Heart left ventricle (tissue), 16 donors: ENCODE measurements at regions not wholly inside any gene's neighbourhood (a gene's known extent, or its start where the extent isn't known, plus 50 kb on each side); places are given as distances from the start of the nearest gene placed in this dataset.

ENCODE experiments used
- ATAC-seq, 4 donors: fragments of 200-7000 bp; cut with Tn5 transposase; one replicate each; pipeline ENCODE4 v1.9.1; 2020 to 2022; ENCODE audit warnings: moderate library complexity in 4 of 4, mild to moderate bottlenecking in 3 of 4, moderate number of reproducible peaks in 1 of 4
- DNase-seq, 5 donors: peaks; one replicate each; pipeline ENCODE4 v3.0.0-alpha.2; 2020
- H3K27ac ChIP-seq, 12 donors: fragments of 200-600 bp; sonication (generic) in 4 of 12; one replicate each; pipeline versions ENCODE4 v1.5.0 to v1.8.0; 2016 to 2022; ENCODE audit warnings: mild to moderate bottlenecking in 2 of 12
- H3K27me3 ChIP-seq, 9 donors: fragments of 200-600 bp; sonication (generic) in 2 of 9; one replicate each; pipeline versions ENCODE4 v1.5.1 to v1.8.0; 2016 to 2022; ENCODE audit warnings: mild to moderate bottlenecking in 3 of 9
- H3K36me3 ChIP-seq, 9 donors: fragments of 200-600 bp; sonication (generic) in 2 of 9; one replicate each; pipeline versions ENCODE4 v1.5.0 to v1.8.0; 2018 to 2022; ENCODE audit warnings: mild to moderate bottlenecking in 2 of 9
- H3K4me1 ChIP-seq, 12 donors: fragments of 200-600 bp; sonication (generic) in 4 of 12; one replicate each; pipeline versions ENCODE4 v1.5.0 to v1.8.0; 2016 to 2022; ENCODE audit warnings: mild to moderate bottlenecking in 3 of 12
- H3K4me3 ChIP-seq, 12 donors: fragments of 200-600 bp; sonication (generic) in 4 of 12; one replicate each; pipeline versions ENCODE4 v1.5.0 to v1.8.0; 2017 to 2022; ENCODE audit warnings: mild to moderate bottlenecking in 9 of 12, moderate library complexity in 4 of 12
- H3K9me3 ChIP-seq, 12 donors: fragments of 200-600 bp; sonication (generic) in 4 of 12; one replicate each; pipeline versions ENCODE4 v1.5.0 to v1.8.0; 2016 to 2022; ENCODE audit warnings: mild to moderate bottlenecking in 1 of 12
- POLR2A ChIP-seq, 2 donors: fragments of 450-650 bp; IDR thresholded peaks; one replicate each; pipeline ENCODE4 v1.6.1; 2017; ENCODE audit warnings: antibody characterized with exemption in 2 of 2, mild to moderate bottlenecking in 2 of 2, moderate library complexity in 2 of 2
- WGBS, 4 donors: extraction: QIAGEN DNeasy Blood & Tissue Kit in 2 of 4; methylation state at CpG; one replicate each; pipeline versions ENCODE4 v1.1.5 to v1.1.7; 2013 to 2018; 5-methylcytosine and 5-hydroxymethylcytosine counted together
- intact Hi-C, 10 donors: fragments of 100-400 bp; cut with DNase I; formaldehyde crosslinking; loops; one replicate each; pipeline versions ENCODE4 v1.11.1 to v1.14.2; 2022
- TF ChIP-seq, protein P1 (sequence below), 12 donors: fragments of 200-600 bp; sonication (generic) in 4 of 12; IDR thresholded peaks; one replicate each; pipeline versions ENCODE4 v1.5.0 to v1.8.0; 2018 to 2022; ENCODE audit warnings: antibody characterized with exemption in 12 of 12, mild to moderate bottlenecking in 5 of 12
- donor health status: ischemic (EF 13 %, LVEDD 7.1; RV severe dilation, severe dysfunction).
- donor health status: healthy with polysubstance abuse.
- donor health status: DM: no; HTN: yes; CAD: no.
- donor health status: DM: no; HTN: no; CAD: no.
- donor health status: ischemic (EF 25% LVEDD 6.9; RV normal size, moderate dysfunction).
- donor health status: ischemic (EF 25% LVEDD 5.7; RV mildly dilated, moderate dysfunction).
- donor health status: healthy.
- donor health status: DM: yes; HTN: yes; CAD: no.
- donor health status: ischemic (EF 35%, LVEDD 5.7; RV mildly dilated, moderate dysfunction).
- donor health status: nonischemic (EF 11% LVEDD 7.7; RV severe dilation, severe dysfunction).
- donor health status: DM: yes; HTN: yes; CAD: no.
- donor health status: PGD.
- donor health status: ischemic (EF 29% LVEDD 5.4; RV normal size, mild dysfunction).
- donor health status: nonischemic (EF 23%, LVEDD 6.1; RV moderate dilation, normal function).

DNA sequence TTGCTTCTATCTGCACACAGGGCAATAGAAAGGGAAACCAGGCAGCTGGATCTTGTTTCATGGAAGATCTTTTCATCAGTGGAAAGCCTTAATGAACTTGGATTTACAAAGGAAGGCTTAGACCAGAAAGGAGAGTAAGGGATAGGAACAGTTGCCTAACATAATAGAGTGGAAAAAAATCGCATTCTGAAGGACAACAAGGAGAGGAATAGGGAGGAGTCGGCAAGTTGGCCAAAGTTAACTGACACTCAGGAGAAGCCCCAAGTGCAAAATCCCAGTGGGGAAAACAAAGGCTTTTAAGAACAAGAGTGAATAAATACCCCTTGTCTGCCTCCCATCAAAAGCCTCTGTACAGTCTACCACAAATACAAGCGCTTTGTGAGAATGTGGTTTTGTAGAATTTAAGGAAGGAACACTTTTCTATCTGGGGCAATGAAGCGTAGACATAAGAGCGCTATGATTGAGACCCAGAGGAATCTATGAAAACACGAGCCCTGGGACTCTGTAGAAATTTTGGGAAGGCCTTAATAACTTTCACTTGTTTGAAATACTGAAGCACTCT lies 74.1 kb downstream of the ZNF648 start:
- intact Hi-C loops = no loop called here
- no peak for ATAC-seq

DNA sequence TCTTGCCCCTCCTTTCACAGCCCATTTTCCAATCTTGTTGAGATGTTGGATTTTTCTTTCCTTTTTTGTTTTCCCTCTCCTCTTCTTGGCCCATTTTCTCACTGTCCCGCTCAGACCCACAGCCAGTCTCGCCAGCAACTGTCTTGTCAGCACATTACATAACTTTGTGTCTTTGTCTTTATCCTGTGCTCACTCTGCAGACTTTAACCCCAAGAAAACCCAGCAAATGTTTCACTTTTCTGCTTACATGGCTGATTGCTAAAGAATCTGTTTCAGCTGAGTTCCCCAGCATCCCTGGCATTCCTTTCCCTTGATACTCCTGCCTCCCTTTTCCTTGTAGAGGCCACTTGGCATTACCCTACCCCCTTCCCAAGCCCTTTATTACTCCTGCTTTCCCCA lies 74.6 kb downstream of the ZNF648 start:
- intact Hi-C loops = no loop called here
- no peaks in the 10 kb centered on the region for H3K4me1 ChIP-seq
- no peaks in the 10 kb centered on the region for H3K36me3 ChIP-seq
- H3K4me3 ChIP-seq = no peak overlapping the region
- H3K9me3 ChIP-seq = no peaks in the 10 kb centered on the region
- H3K27ac ChIP-seq = no peak overlapping the region
- DNase-seq (no peak), ATAC-seq (no peak)
- TF ChIP-seq POLR2A (IDR thresholded peaks at IDR 0.05) = no peak
- TF ChIP-seq, protein P1, sequence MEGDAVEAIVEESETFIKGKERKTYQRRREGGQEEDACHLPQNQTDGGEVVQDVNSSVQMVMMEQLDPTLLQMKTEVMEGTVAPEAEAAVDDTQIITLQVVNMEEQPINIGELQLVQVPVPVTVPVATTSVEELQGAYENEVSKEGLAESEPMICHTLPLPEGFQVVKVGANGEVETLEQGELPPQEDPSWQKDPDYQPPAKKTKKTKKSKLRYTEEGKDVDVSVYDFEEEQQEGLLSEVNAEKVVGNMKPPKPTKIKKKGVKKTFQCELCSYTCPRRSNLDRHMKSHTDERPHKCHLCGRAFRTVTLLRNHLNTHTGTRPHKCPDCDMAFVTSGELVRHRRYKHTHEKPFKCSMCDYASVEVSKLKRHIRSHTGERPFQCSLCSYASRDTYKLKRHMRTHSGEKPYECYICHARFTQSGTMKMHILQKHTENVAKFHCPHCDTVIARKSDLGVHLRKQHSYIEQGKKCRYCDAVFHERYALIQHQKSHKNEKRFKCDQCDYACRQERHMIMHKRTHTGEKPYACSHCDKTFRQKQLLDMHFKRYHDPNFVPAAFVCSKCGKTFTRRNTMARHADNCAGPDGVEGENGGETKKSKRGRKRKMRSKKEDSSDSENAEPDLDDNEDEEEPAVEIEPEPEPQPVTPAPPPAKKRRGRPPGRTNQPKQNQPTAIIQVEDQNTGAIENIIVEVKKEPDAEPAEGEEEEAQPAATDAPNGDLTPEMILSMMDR (IDR thresholded peaks at IDR 0.05) = no peak
- H3K27me3 ChIP-seq = peaks cover 0 to 14% (median 0%) of the 10 kb centered on the region in 9 donors
- WGBS, 4 donors = 62 to 70% (median 65%) methylated on average over 2 of the region's 2 CpGs

More for the DNA sequence above, 74.1 kb downstream of the ZNF648 start:
- no peaks in the 10 kb centered on the region for H3K4me1 ChIP-seq
- H3K9me3 ChIP-seq = no peaks in the 10 kb centered on the region
- H3K36me3 ChIP-seq = no peaks in the 10 kb centered on the region
- TF ChIP-seq, protein P1 (IDR thresholded peaks at IDR 0.05) = no peak
- TF ChIP-seq POLR2A (IDR thresholded peaks at IDR 0.05) = no peak
- 74 to 80% (median 78%) methylated on average over 6 of the region's 6 CpGs for WGBS, 4 donors
- DNase-seq = no peak
- H3K27ac ChIP-seq = no peak overlapping the region
- no peak overlapping the region for H3K4me3 ChIP-seq
- peaks cover 0 to 14% (median 0%) of the 10 kb centered on the region in 9 donors for H3K27me3 ChIP-seq

DNA sequence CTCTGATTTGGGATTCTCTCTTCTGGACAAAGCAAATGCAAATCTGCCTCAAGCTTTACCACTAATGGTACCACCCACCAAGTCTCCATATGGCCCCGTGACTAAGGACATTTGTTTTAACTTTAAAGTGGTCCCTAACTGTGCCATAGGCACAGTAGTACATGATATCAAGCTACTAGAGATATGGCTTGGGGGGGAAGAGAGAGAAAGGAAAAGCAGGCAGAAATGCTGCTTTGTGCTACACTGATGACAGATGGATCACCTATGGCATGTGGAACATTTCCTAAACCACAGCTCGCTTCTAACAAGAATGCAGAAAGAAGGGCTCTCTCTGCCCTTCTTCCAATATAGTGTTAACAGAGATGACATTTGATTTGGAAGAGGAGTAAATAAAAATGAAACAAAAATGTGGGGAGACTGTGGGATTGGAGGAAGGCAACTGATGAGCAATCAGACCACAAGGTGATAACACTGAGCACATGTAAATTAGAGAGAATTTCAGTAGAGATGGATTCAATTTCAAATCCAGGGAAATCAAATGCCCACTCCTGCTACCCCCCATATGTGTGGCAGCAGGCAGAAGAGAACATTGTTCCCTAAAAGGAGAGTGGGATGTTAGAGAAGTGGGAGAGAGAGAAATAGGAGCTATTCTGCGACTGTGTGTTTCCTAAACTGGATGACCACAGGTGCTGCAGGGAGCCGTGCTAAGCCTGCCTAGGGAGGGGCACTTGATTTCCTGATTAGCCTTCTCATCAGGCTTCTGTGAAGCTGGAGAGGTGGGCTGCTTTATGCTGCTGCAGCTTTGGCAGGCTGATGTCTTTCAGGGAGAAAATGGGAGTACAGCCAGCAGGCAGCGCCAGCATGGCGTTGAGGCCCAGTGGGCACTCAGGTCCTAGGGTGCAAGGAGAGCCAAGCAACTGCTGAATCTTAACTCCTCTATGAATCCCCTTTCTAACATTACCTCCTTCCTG lies 75.3 kb downstream of the ZNF648 start:
- ATAC-seq (no peak), DNase-seq (no peak)
- 50 to 64% (median 54%) methylated on average over 6 of the region's 6 CpGs for WGBS, 4 donors
- Histone ChIP-seq H3K27me3 (peaks cover 0 to 15% (median 0%) of the 10 kb centered on the region in 9 donors), H3K9me3 (no peaks in the 10 kb centered on the region), H3K36me3 (no peaks in the 10 kb centered on the region), H3K4me1 (no peaks in the 10 kb centered on the region), H3K27ac (no peak overlapping the region), H3K4me3 (no peak overlapping the region)
- TF ChIP-seq POLR2A (IDR thresholded peaks at IDR 0.05) = no peak
- TF ChIP-seq, protein P1 (IDR thresholded peaks at IDR 0.05) = no peak
- intact Hi-C loops = no loop called here

DNA sequence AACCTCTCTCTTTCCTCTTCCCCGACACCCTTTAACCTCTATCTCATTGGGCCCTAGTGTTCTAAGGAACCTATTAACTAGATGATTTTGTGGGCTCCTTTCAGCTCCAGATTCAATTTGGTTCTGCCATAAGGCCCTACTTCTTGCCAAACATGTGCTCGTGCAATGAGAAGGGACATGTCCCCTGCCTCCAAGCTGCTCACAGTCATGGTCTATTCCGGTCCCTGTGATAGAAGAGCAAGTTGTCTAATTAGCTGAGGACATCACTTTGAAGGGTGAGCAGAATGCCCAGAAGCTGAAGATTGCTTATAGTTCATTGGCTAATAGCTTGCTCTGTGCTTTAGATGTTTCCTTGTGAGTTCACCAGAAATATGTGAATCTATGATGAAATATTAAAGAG lies 76.2 kb downstream of the ZNF648 start:
- no peak for DNase-seq
- H3K9me3 ChIP-seq = no peaks in the 10 kb centered on the region
- 87 to 91% (median 88%) methylated on average over 3 of the region's 3 CpGs for WGBS, 4 donors
- H3K27ac ChIP-seq = no peak overlapping the region
- H3K27me3 ChIP-seq = peaks cover 0 to 18% (median 0%) of the 10 kb centered on the region in 9 donors
- TF ChIP-seq, protein P1 (IDR thresholded peaks at IDR 0.05) = no peak
- TF ChIP-seq POLR2A (IDR thresholded peaks at IDR 0.05) = no peak
- H3K36me3 ChIP-seq = no peaks in the 10 kb centered on the region
- no peak for ATAC-seq
- intact Hi-C loops = no loop called here
- no peaks in the 10 kb centered on the region for H3K4me1 ChIP-seq
- no peak overlapping the region for H3K4me3 ChIP-seq
